Body of pancreas (tissue), 4 donors: ENCODE measurements at regions not wholly inside any gene's neighbourhood (a gene's known extent, or its start where the extent isn't known, plus 50 kb on each side); places are given as distances from the start of the nearest gene placed in this dataset.

Experiments used
- ATAC-seq: fragments of 150-250 bp; one replicate; pipeline ENCODE4 v1.9.1; 2016
- DNase-seq, 4 donors: peaks; one replicate each; pipeline ENCODE4 v3.0.0-alpha.2; 2019
- H3K27ac ChIP-seq, 4 donors: fragments of 200-600 bp; sonication (generic); 1 replicate in 3 of 4; 2 replicates in 1 of 4; pipeline versions ENCODE4 v1.5.1 to v1.6.1; 2016 to 2019; ENCODE audit warnings: mild to moderate bottlenecking in 1 of 4, mixed read lengths in 1 of 4, moderate library complexity in 1 of 4
- H3K27me3 ChIP-seq, 2 donors: fragments of 200-600 bp; sonication (generic); one replicate each; pipeline ENCODE4 v1.6.0; 2016; ENCODE audit warnings: mild to moderate bottlenecking in 1 of 2
- H3K36me3 ChIP-seq, 2 donors: fragments of 200-600 bp; sonication (generic); replicated peaks in 1 of 2; 2 replicates each; pipeline ENCODE4 v1.5.1; 2016; ENCODE audit warnings: low read depth in 2 of 2; ENCODE audit not compliant: insufficient read depth in 1 of 2
- H3K4me1 ChIP-seq: fragments of 200-600 bp; sonication (generic); one replicate; pipeline ENCODE4 v1.6.0; 2016
- H3K4me3 ChIP-seq, 2 donors: fragments of 200-600 bp; sonication (generic); 1 replicate in 1 of 2; 2 replicates in 1 of 2; pipeline ENCODE4 v1.5.1; 2016 to 2019
- H3K9me3 ChIP-seq, 3 donors: fragments of 200-600 bp; sonication (generic); 1 replicate in 2 of 3; 2 replicates in 1 of 3; pipeline ENCODE4 v1.5.1; 2016
- POLR2A ChIP-seq, 3 donors: fragments of 450-650 bp; IDR thresholded peaks; one replicate each; pipeline ENCODE4 v1.6.1; 2016; ENCODE audit warnings: antibody characterized with exemption in 3 of 3, mild to moderate bottlenecking in 2 of 3
- WGBS, 2 donors: methylation state at CpG; one replicate each; pipeline ENCODE4 v1.1.5; 2017; 5-methylcytosine and 5-hydroxymethylcytosine counted together
- intact Hi-C: fragments of 100-400 bp; cut with DNase I; formaldehyde crosslinking; loops from one replicate; pipeline ENCODE4 v1.15.1; 2023
- TF ChIP-seq, protein P1 (sequence below), 7 experiments: fragments of 450-650 bp in 4 of 7; fragments of 200-600 bp in 3 of 7; sonication (generic) in 3 of 7; IDR thresholded peaks; one replicate each; pipeline ENCODE4 v1.5.1; 2016 to 2019; ENCODE audit warnings: antibody characterized with exemption in 7 of 7

DNA sequence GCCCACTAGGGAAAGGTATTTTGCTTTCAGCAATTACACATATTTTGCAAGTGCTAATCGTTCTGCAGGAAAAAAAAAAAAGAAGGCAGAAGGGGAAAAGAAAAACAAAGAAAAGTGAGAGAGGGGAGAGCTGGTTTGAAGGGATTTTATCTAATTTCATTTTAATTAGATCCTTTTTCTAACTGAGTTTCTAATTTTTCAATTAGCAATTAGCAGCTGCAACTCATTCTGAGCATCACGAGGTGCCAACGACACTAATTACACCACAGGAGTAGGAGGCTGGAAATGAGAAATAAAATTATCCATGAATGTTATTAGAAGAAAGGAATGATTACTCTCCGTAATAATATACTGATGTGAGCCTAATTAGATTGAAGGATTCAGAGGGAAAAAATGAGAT lies 481.0 kb upstream of the CAMK1G start:
- WGBS, 2 donors, result 65% methylated on average over 4 of the region's 4 CpGs

GRCh38 chr1:209103092-209103491 lies 480.4 kb upstream of the CAMK1G start:
- 36 to 44% methylated on average over 4 of the region's 4 CpGs for WGBS, 2 donors
- Histone ChIP-seq H3K36me3 (no peaks in the 10 kb centered on the region), H3K27me3 (no peaks in the 10 kb centered on the region), H3K9me3 (no peaks in the 10 kb centered on the region), H3K27ac (no peak overlapping the region), H3K4me1 (no peaks in the 10 kb centered on the region), H3K4me3 (no peak overlapping the region)
- intact Hi-C loops, result no loop called here
- ATAC-seq (no peak), DNase-seq (no peak)
- no peak for TF ChIP-seq POLR2A (IDR thresholded peaks at IDR 0.05)
- TF ChIP-seq, protein P1, sequence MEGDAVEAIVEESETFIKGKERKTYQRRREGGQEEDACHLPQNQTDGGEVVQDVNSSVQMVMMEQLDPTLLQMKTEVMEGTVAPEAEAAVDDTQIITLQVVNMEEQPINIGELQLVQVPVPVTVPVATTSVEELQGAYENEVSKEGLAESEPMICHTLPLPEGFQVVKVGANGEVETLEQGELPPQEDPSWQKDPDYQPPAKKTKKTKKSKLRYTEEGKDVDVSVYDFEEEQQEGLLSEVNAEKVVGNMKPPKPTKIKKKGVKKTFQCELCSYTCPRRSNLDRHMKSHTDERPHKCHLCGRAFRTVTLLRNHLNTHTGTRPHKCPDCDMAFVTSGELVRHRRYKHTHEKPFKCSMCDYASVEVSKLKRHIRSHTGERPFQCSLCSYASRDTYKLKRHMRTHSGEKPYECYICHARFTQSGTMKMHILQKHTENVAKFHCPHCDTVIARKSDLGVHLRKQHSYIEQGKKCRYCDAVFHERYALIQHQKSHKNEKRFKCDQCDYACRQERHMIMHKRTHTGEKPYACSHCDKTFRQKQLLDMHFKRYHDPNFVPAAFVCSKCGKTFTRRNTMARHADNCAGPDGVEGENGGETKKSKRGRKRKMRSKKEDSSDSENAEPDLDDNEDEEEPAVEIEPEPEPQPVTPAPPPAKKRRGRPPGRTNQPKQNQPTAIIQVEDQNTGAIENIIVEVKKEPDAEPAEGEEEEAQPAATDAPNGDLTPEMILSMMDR (IDR thresholded peaks at IDR 0.05), result no peak

More for the DNA sequence above, 481.0 kb upstream of the CAMK1G start:
- H3K4me1 ChIP-seq, result no peaks in the 10 kb centered on the region
- H3K27ac ChIP-seq, result no peak overlapping the region
- no peaks in the 10 kb centered on the region for H3K36me3 ChIP-seq
- no peaks in the 10 kb centered on the region for H3K27me3 ChIP-seq
- DNase-seq (no peak), ATAC-seq (no peak)
- intact Hi-C loops, result no loop called here
- no peaks in the 10 kb centered on the region for H3K9me3 ChIP-seq
- TF ChIP-seq, protein P1 (IDR thresholded peaks at IDR 0.05), result no peak
- TF ChIP-seq POLR2A (IDR thresholded peaks at IDR 0.05), result no peak
- no peak overlapping the region for H3K4me3 ChIP-seq

- H3K36me3 ChIP-seq, result no peaks in the 10 kb centered on the region
- no peaks in the 10 kb centered on the region for H3K27me3 ChIP-seq
- 56% methylated on average over 3 of the region's 3 CpGs for WGBS, 2 donors
- no peak overlapping the region for H3K4me3 ChIP-seq
- H3K4me1 ChIP-seq, result no peaks in the 10 kb centered on the region
- no peak for DNase-seq
- TF ChIP-seq POLR2A (IDR thresholded peaks at IDR 0.05), result no peak
- TF ChIP-seq, protein P1 (IDR thresholded peaks at IDR 0.05), result no peak
- intact Hi-C loops, result no loop called here
- H3K27ac ChIP-seq, result no peak overlapping the region
- no peak for ATAC-seq
- no peaks in the 10 kb centered on the region for H3K9me3 ChIP-seq
These were observed 478.9 kb upstream of the CAMK1G start for GRCh38 chr1:209104646-209105045.

- no peaks in the 10 kb centered on the region for H3K9me3 ChIP-seq
- ATAC-seq (no peak), DNase-seq (no peak)
- TF ChIP-seq, protein P1 (IDR thresholded peaks at IDR 0.05), result no peak
- TF ChIP-seq POLR2A (IDR thresholded peaks at IDR 0.05), result no peak
- H3K36me3 ChIP-seq, result no peaks in the 10 kb centered on the region
- 66 to 73% methylated on average over 3 of the region's 3 CpGs for WGBS, 2 donors
- no peaks in the 10 kb centered on the region for H3K27me3 ChIP-seq
- H3K27ac ChIP-seq, result no peak overlapping the region
- H3K4me3 ChIP-seq, result no peak overlapping the region
- no peaks in the 10 kb centered on the region for H3K4me1 ChIP-seq
- intact Hi-C loops, result no loop called here
These were observed 477.8 kb upstream of the CAMK1G start for GRCh38 chr1:209105701-209106100.

DNA sequence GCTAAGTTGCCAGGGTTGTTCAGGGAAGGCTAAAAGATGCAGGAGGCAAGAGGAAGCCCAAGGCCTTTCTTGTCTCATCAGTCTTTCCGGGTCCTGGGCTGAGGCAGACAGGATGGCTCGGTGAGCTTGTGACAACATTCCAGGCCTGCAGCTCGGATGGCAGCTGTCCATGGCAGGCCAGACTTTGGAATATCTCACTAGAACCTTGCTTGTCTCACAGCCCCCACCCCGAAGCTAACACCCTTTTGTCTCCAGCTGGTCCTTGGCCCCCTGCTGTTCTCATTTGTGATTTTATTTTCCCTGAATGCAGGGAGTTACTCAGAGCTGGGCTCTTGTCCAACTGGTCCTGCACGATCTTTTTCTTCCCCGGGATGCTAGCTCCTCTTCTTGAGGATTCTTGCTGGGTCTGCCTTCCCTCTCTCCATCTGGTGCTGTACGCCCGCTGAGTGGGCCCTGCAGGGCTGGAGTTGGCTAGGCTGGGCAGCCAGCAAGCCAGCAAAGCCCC lies 477.2 kb upstream of the CAMK1G start:
- no peak for DNase-seq
- no peak overlapping the region for H3K27ac ChIP-seq
- no peaks in the 10 kb centered on the region for H3K27me3 ChIP-seq
- H3K4me1 ChIP-seq, result no peaks in the 10 kb centered on the region
- WGBS, 2 donors, result 45 to 71% methylated on average over 8 of the region's 8 CpGs
- intact Hi-C loops, result no loop called here
- H3K4me3 ChIP-seq, result no peak overlapping the region
- no peaks in the 10 kb centered on the region for H3K9me3 ChIP-seq
- TF ChIP-seq, protein P1 (IDR thresholded peaks at IDR 0.05), result no peak
- no peak for TF ChIP-seq POLR2A (IDR thresholded peaks at IDR 0.05)
- ATAC-seq, result no peak
- no peaks in the 10 kb centered on the region for H3K36me3 ChIP-seq
